ENCODE measurements at regions not wholly inside any gene's neighbourhood (a gene's known extent, or its start where the extent isn't known, plus 50 kb on each side); places are given as distances from the start of the nearest gene placed in this dataset.

- no peak for DNase-seq
Measured at GRCh38 chr5:162325143-162325727, 257.7 kb downstream of the GABRG2 start.

GRCh38 chr5:162334944-162335343, 267.4 kb downstream of the GABRG2 start:
- no peak for DNase-seq

GRCh38 chr5:162360373-162360931, 292.9 kb downstream of the GABRG2 start:
- DNase-seq = no peak

- DNase-seq = no peak
Measured at GRCh38 chr5:162372256-162372655, 304.7 kb downstream of the GABRG2 start.

- DNase-seq = no peak
Measured at GRCh38 chr5:162377895-162378294, 310.3 kb downstream of the GABRG2 start.

- DNase-seq = no peak
Measured at GRCh38 chr5:162382839-162383238, 315.3 kb downstream of the GABRG2 start.

- no peak for DNase-seq
Measured at GRCh38 chr5:162384225-162384624, 316.7 kb downstream of the GABRG2 start.

GRCh38 chr5:162391833-162392232, 324.3 kb downstream of the GABRG2 start:
- no peak for DNase-seq

- DNase-seq = no peak
Measured at GRCh38 chr5:162392336-162392735, 324.8 kb downstream of the GABRG2 start.

- no peak for DNase-seq
Measured at GRCh38 chr5:162393534-162393933, 326.0 kb downstream of the GABRG2 start.

- DNase-seq = no peak
Measured at GRCh38 chr5:162407614-162408013, 340.0 kb downstream of the GABRG2 start.

- no peak for DNase-seq
Measured at GRCh38 chr5:162410365-162410764, 342.8 kb downstream of the GABRG2 start.

- no peak for DNase-seq
Measured at GRCh38 chr5:162429142-162429541, 361.6 kb downstream of the GABRG2 start.

GRCh38 chr5:162434281-162434680, 366.7 kb downstream of the GABRG2 start:
- no peak for DNase-seq

- DNase-seq = no peak
Measured at GRCh38 chr5:162436055-162436454, 368.5 kb downstream of the GABRG2 start.

- no peak for DNase-seq
Measured at GRCh38 chr5:162444129-162444762, 376.7 kb downstream of the GABRG2 start.

- no peak for DNase-seq
Measured at GRCh38 chr5:162456086-162456485, 388.5 kb downstream of the GABRG2 start.

GRCh38 chr5:162466011-162466410, 398.4 kb downstream of the GABRG2 start:
- no peak for DNase-seq

- DNase-seq = no peak
Measured at GRCh38 chr5:162473041-162473714, 405.6 kb downstream of the GABRG2 start.

GRCh38 chr5:162474239-162474638, 406.7 kb downstream of the GABRG2 start:
- no peak for DNase-seq

GRCh38 chr5:162484095-162484494, 416.5 kb downstream of the GABRG2 start:
- DNase-seq = no peak

- no peak for DNase-seq
Measured at GRCh38 chr5:162484986-162485385, 417.4 kb downstream of the GABRG2 start.

GRCh38 chr5:162485666-162486292, 418.2 kb downstream of the GABRG2 start:
- DNase-seq = no peak
